Peyer's patch (tissue), 4 donors: ENCODE measurements at regions not wholly inside any gene's neighbourhood (a gene's known extent, or its start where the extent isn't known, plus 50 kb on each side); places are given as distances from the start of the nearest gene placed in this dataset.

Source experiments
- DNase-seq, 3 donors: peaks; one replicate each; pipeline ENCODE4 v3.0.0-alpha.2; 2017 to 2019
- H3K27ac ChIP-seq, 4 donors: fragments of 200-600 bp; sonication (generic); one replicate each; pipeline ENCODE4 v1.5.1; 2016 to 2019
- H3K27me3 ChIP-seq, 2 donors: fragments of 200-600 bp; sonication (generic); one replicate each; pipeline ENCODE4 v1.5.1; 2019
- H3K36me3 ChIP-seq, 3 donors: fragments of 200-600 bp; sonication (generic); one replicate each; pipeline ENCODE4 v1.5.1; 2016 to 2019
- H3K4me1 ChIP-seq, 4 donors: fragments of 200-600 bp; sonication (generic); one replicate each; pipeline ENCODE4 v1.5.1; 2016 to 2019
- H3K4me3 ChIP-seq, 4 donors: fragments of 200-600 bp; sonication (generic); 1 replicate in 3 of 4; 2 replicates in 1 of 4; pipeline ENCODE4 v1.5.1; 2016 to 2019; ENCODE audit warnings: mild to moderate bottlenecking in 1 of 4
- H3K9me3 ChIP-seq, 4 donors: fragments of 200-600 bp; sonication (generic); one replicate each; pipeline ENCODE4 v1.5.1; 2016 to 2019; ENCODE audit warnings: mild to moderate bottlenecking in 1 of 4
- CTCF ChIP-seq, 6 experiments: fragments of 450-650 bp in 4 of 6; fragments of 200-600 bp in 2 of 6; sonication (generic) in 1 of 6; IDR thresholded peaks; one replicate each; pipeline ENCODE4 v1.5.1; 2017 to 2019; ENCODE audit warnings: antibody characterized with exemption in 6 of 6, mild to moderate bottlenecking in 3 of 6, moderate library complexity in 1 of 6
- POLR2A ChIP-seq, 2 donors: fragments of 450-650 bp; IDR thresholded peaks; one replicate each; pipeline ENCODE4 v1.5.1; 2017; ENCODE audit warnings: antibody characterized with exemption in 2 of 2, mild to moderate bottlenecking in 2 of 2, moderate library complexity in 2 of 2

- no peak overlapping the region for H3K4me3 ChIP-seq
- DNase-seq: no peak
- no peaks in the 10 kb centered on the region for H3K27me3 ChIP-seq
- H3K4me1 ChIP-seq: no peaks in the 10 kb centered on the region
- no peaks in the 10 kb centered on the region for H3K9me3 ChIP-seq
- no peaks in the 10 kb centered on the region for H3K36me3 ChIP-seq
- H3K27ac ChIP-seq: no peak overlapping the region
- no peak for TF ChIP-seq CTCF (IDR thresholded peaks at IDR 0.05)
- TF ChIP-seq POLR2A (IDR thresholded peaks at IDR 0.05): no peak
These were observed 646.6 kb upstream of the PTBP2 start for GRCh38 chr1:96074876-96075577.

GRCh38 chr1:96075704-96076455 is 645.7 kb upstream of the PTBP2 start:
- Histone ChIP-seq H3K27me3 (no peaks in the 10 kb centered on the region), H3K4me3 (no peak overlapping the region), H3K27ac (no peak overlapping the region), H3K36me3 (no peaks in the 10 kb centered on the region), H3K4me1 (no peaks in the 10 kb centered on the region), H3K9me3 (no peaks in the 10 kb centered on the region)
- DNase-seq: no peak
- TF ChIP-seq CTCF (IDR thresholded peaks at IDR 0.05): no peak

- Histone ChIP-seq H3K4me1 (no peaks in the 10 kb centered on the region), H3K27ac (no peak overlapping the region), H3K9me3 (no peaks in the 10 kb centered on the region), H3K4me3 (no peak overlapping the region), H3K36me3 (no peaks in the 10 kb centered on the region), H3K27me3 (no peaks in the 10 kb centered on the region)
- TF ChIP-seq POLR2A (IDR thresholded peaks at IDR 0.05) (no peak), CTCF (IDR thresholded peaks at IDR 0.05) (no peak)
- no peak for DNase-seq
These were observed 645.0 kb upstream of the PTBP2 start for GRCh38 chr1:96076589-96076988.

GRCh38 chr1:96079581-96079980 is 642.0 kb upstream of the PTBP2 start:
- H3K36me3 ChIP-seq: no peaks in the 10 kb centered on the region
- no peaks in the 10 kb centered on the region for H3K27me3 ChIP-seq
- H3K4me1 ChIP-seq: no peaks in the 10 kb centered on the region
- DNase-seq: no peak
- H3K27ac ChIP-seq: no peak overlapping the region
- TF ChIP-seq CTCF (IDR thresholded peaks at IDR 0.05) (no peak), POLR2A (IDR thresholded peaks at IDR 0.05) (no peak)
- H3K9me3 ChIP-seq: no peaks in the 10 kb centered on the region
- H3K4me3 ChIP-seq: no peak overlapping the region

GRCh38 chr1:96080925-96081324 is 640.7 kb upstream of the PTBP2 start:
- H3K36me3 ChIP-seq: no peaks in the 10 kb centered on the region
- no peaks in the 10 kb centered on the region for H3K4me1 ChIP-seq
- no peaks in the 10 kb centered on the region for H3K9me3 ChIP-seq
- H3K27ac ChIP-seq: no peak overlapping the region
- no peak for DNase-seq
- H3K4me3 ChIP-seq: no peak overlapping the region
- TF ChIP-seq CTCF (IDR thresholded peaks at IDR 0.05) (no peak), POLR2A (IDR thresholded peaks at IDR 0.05) (no peak)
- H3K27me3 ChIP-seq: no peaks in the 10 kb centered on the region
